ENCODE measurements at regions not wholly inside any gene's neighbourhood (a gene's known extent, or its start where the extent isn't known, plus 50 kb on each side); places are given as distances from the start of the nearest gene placed in this dataset.

- Histone ChIP-seq H3K27me3 (replicated peaks; ENCODE audit: insufficient read depth) (no peaks in the 10 kb centered on the region), H3K36me3 (no peaks in the 10 kb centered on the region), H3K4me1 (ENCODE audit: control insufficient read depth in 1 of 2, low read depth in 2 of 2) (no peaks in the 10 kb centered on the region), H3K9me3 (no peaks in the 10 kb centered on the region), H3K27ac (no peak overlapping the region), H3K4me3 (no peak overlapping the region)
- DNase-seq (ENCODE audit: low spot score) (no peak), ATAC-seq (ENCODE audit: insufficient number of reproducible peaks, low FRiP score, low read depth) (no peak)
- TF ChIP-seq CTCF (IDR thresholded peaks at IDR 0.05), result no peak
Measured at GRCh38 chr14:26199590-26200370, 398.1 kb downstream of the NOVA1 start.

GRCh38 chr14:26199096-26199495 lies 398.7 kb downstream of the NOVA1 start:
- no peaks in the 10 kb centered on the region for H3K4me1 ChIP-seq (ENCODE audit: control insufficient read depth in 1 of 2, low read depth in 2 of 2)

GRCh38 chr14:26194816-26195215 lies 403.0 kb downstream of the NOVA1 start:
- no peaks in the 10 kb centered on the region for H3K9me3 ChIP-seq
- H3K4me3 ChIP-seq, result no peak overlapping the region
- no peak overlapping the region for H3K27ac ChIP-seq
- no peak for TF ChIP-seq CTCF (IDR thresholded peaks at IDR 0.05)
- ATAC-seq (ENCODE audit: insufficient number of reproducible peaks, low FRiP score, low read depth), result no peak
- H3K27me3 ChIP-seq (replicated peaks; ENCODE audit: insufficient read depth), result no peaks in the 10 kb centered on the region
- DNase-seq (ENCODE audit: low spot score), result no peak
- H3K36me3 ChIP-seq, result no peaks in the 10 kb centered on the region
- no peaks in the 10 kb centered on the region for H3K4me1 ChIP-seq (ENCODE audit: control insufficient read depth in 1 of 2, low read depth in 2 of 2)

More at GRCh38 chr14:26199096-26199495, 398.7 kb downstream of the NOVA1 start:
- no peak overlapping the region for H3K4me3 ChIP-seq
- no peak for TF ChIP-seq CTCF (IDR thresholded peaks at IDR 0.05)
- DNase-seq (ENCODE audit: low spot score) (no peak), ATAC-seq (ENCODE audit: insufficient number of reproducible peaks, low FRiP score, low read depth) (no peak)
- H3K36me3 ChIP-seq, result no peaks in the 10 kb centered on the region
- no peak overlapping the region for H3K27ac ChIP-seq
- H3K9me3 ChIP-seq, result no peaks in the 10 kb centered on the region
- no peaks in the 10 kb centered on the region for H3K27me3 ChIP-seq (replicated peaks; ENCODE audit: insufficient read depth)

GRCh38 chr14:26191671-26192070 lies 406.2 kb downstream of the NOVA1 start:
- H3K4me3 ChIP-seq, result no peak overlapping the region
- H3K27me3 ChIP-seq (replicated peaks; ENCODE audit: insufficient read depth), result no peaks in the 10 kb centered on the region
- H3K9me3 ChIP-seq, result no peaks in the 10 kb centered on the region
- TF ChIP-seq CTCF (IDR thresholded peaks at IDR 0.05), result no peak
- ATAC-seq (ENCODE audit: insufficient number of reproducible peaks, low FRiP score, low read depth) (no peak), DNase-seq (ENCODE audit: low spot score) (no peak)
- no peaks in the 10 kb centered on the region for H3K36me3 ChIP-seq
- H3K27ac ChIP-seq, result no peak overlapping the region
- H3K4me1 ChIP-seq (ENCODE audit: control insufficient read depth in 1 of 2, low read depth in 2 of 2), result no peaks in the 10 kb centered on the region

GRCh38 chr14:26191123-26191522 lies 406.7 kb downstream of the NOVA1 start:
- Histone ChIP-seq H3K27ac (no peak overlapping the region), H3K4me1 (ENCODE audit: control insufficient read depth in 1 of 2, low read depth in 2 of 2) (no peaks in the 10 kb centered on the region), H3K36me3 (no peaks in the 10 kb centered on the region), H3K27me3 (replicated peaks; ENCODE audit: insufficient read depth) (no peaks in the 10 kb centered on the region), H3K9me3 (no peaks in the 10 kb centered on the region), H3K4me3 (no peak overlapping the region)
- no peak for ATAC-seq (ENCODE audit: insufficient number of reproducible peaks, low FRiP score, low read depth)
- TF ChIP-seq CTCF (IDR thresholded peaks at IDR 0.05), result no peak
- no peak for DNase-seq (ENCODE audit: low spot score)
